GM12878 (cell line): ENCODE measurements at regions not wholly inside any gene's neighbourhood (a gene's known extent, or its start where the extent isn't known, plus 50 kb on each side); places are given as distances from the start of the nearest gene placed in this dataset.

Experiments used
- ATAC-seq: fragments of 200-7000 bp; cut with Tn5 transposase; 3 replicates; pipeline ENCODE4 v1.9.1; 2020; ENCODE audit warnings: mild to moderate bottlenecking, moderate library complexity
- BruUV-seq: library from RNA; stranded (reverse); fragments of 400-500 nt; replicated peaks from 2 replicates; lab custom pipeline; 2021; lab: Mats Ljungman, UMichigan
- CTCF ChIA-PET: fragments of 300-600 bp; sonication (Branson Sonifier 250); formaldehyde crosslinking; extraction: SDS; loops from one replicate; lab custom pipeline; 2021; ENCODE audit warnings: inconsistent platforms; lab: Yijun Ruan, JAX
- POLR2A ChIA-PET: fragments of 350-600 bp; formaldehyde crosslinking; extraction: SDS; loops from one replicate; lab custom pipeline; 2021; ENCODE audit warnings: inconsistent platforms; lab: Charles Lee
- RAD21 ChIA-PET: fragments of 300-600 bp; sonication (Branson Sonifier 250); formaldehyde crosslinking; loops from one replicate; lab custom pipeline; 2023; ENCODE audit warnings: antibody characterized with exemption; ENCODE audit not compliant: unreplicated experiment; lab: Charles Lee
- SMC1A ChIA-PET: fragments of 300-600 bp; sonication (Branson Sonifier 250); formaldehyde crosslinking; loops from one replicate; lab custom pipeline; 2023; ENCODE audit not compliant: unreplicated experiment, uncharacterized antibody; lab: Charles Lee
- DNase-seq: peaks from one replicate; pipeline ENCODE4 v3.0.0-alpha.2; 2011; ENCODE audit warnings: low read depth, low spot score
- FAIRE-seq: peaks from 3 replicates; lab custom pipeline; 2011; peaks lifted over from hg19 to GRCh38; lab: Jason Lieb, UNC
- H2AFZ ChIP-seq: 2 replicates; pipeline ENCODE4 v1.6.0; 2011; ENCODE audit warnings: low read depth, low read length, control low read depth; ENCODE audit not compliant: control insufficient read depth
- H3K27ac ChIP-seq: 2 replicates; pipeline ENCODE4 v1.5.1; 2011; ENCODE audit warnings: control low read depth; ENCODE audit not compliant: control insufficient read depth, insufficient read depth
- H3K27me3 ChIP-seq, 2 experiments: replicated peaks in 1 of 2; 2 replicates each; pipeline versions ENCODE4 v1.6.0 to v1.6.1; 2011; ENCODE audit warnings: low read length in 1 of 2; ENCODE audit not compliant: control insufficient read depth in 2 of 2, insufficient read depth in 2 of 2
- H3K36me3 ChIP-seq, 2 experiments: 2 replicates each; pipeline ENCODE4 v1.5.1; 2011; ENCODE audit warnings: low read length in 1 of 2; ENCODE audit not compliant: control insufficient read depth in 2 of 2, insufficient read depth in 2 of 2
- H3K4me1 ChIP-seq: 2 replicates; pipeline ENCODE4 v1.6.1; 2011; ENCODE audit warnings: mild to moderate bottlenecking, low read length, moderate library complexity, mixed read lengths; ENCODE audit not compliant: control insufficient read depth, insufficient read depth
- H3K4me2 ChIP-seq: 2 replicates; pipeline ENCODE4 v1.6.0; 2011; ENCODE audit warnings: control low read depth; ENCODE audit not compliant: control insufficient read depth, insufficient read depth
- H3K4me3 ChIP-seq: fragments of 200-600 bp; sonication (generic); 2 replicates; pipeline ENCODE4 v1.5.1; 2016
- H3K79me2 ChIP-seq: 2 replicates; pipeline ENCODE4 v1.6.0; 2011; ENCODE audit warnings: low read length; ENCODE audit not compliant: control insufficient read depth, insufficient read depth
- H3K9ac ChIP-seq: 2 replicates; pipeline ENCODE4 v1.8.0; 2011; ENCODE audit warnings: low read length, control low read depth, mixed read lengths; ENCODE audit not compliant: control insufficient read depth, insufficient read depth
- H3K9me3 ChIP-seq: replicated peaks from 3 replicates; pipeline ENCODE4 v1.5.1; 2011; ENCODE audit warnings: mild to moderate bottlenecking, low read length; ENCODE audit not compliant: control insufficient read depth, insufficient read depth
- H4K20me1 ChIP-seq: 2 replicates; pipeline ENCODE4 v1.6.0; 2011; ENCODE audit not compliant: control insufficient read depth, insufficient read depth
- E4F1 ChIP-seq: fragments of 450-650 bp; IDR thresholded peaks from 2 replicates; pipeline ENCODE4 v1.6.1; 2018; ENCODE audit warnings: borderline replicate concordance, mild to moderate bottlenecking; ENCODE audit not compliant: partially characterized antibody
- EGR1 ChIP-seq, 2 experiments: IDR thresholded peaks; 1 replicate in 1 of 2; 2 replicates in 1 of 2; pipeline ENCODE4 v1.6.1; 2011 to 2012; ENCODE audit warnings: low read depth in 2 of 2, low read length in 2 of 2, borderline replicate concordance in 1 of 2, mild to moderate bottlenecking in 1 of 2, moderate library complexity in 1 of 2
- IKZF1 ChIP-seq: fragments of 450-650 bp; conservative IDR thresholded peaks from 2 replicates; pipeline ENCODE4 v1.6.1; 2017; ENCODE audit warnings: antibody characterized with exemption, mild to moderate bottlenecking
- JUND ChIP-seq: IDR thresholded peaks from 2 replicates; pipeline ENCODE4 v1.6.1; 2012; ENCODE audit warnings: low read depth, mild to moderate bottlenecking, low read length, improper control_type of control experiment, moderate library complexity
- MEF2A ChIP-seq: IDR thresholded peaks from 2 replicates; pipeline ENCODE4 v1.6.1; 2011; ENCODE audit warnings: low read depth, mild to moderate bottlenecking, low read length, moderate library complexity; ENCODE audit not compliant: insufficient read depth
- SMC3 ChIP-seq: IDR thresholded peaks from 2 replicates; pipeline ENCODE4 v1.6.1; 2011; ENCODE audit warnings: low read length, improper control_type of control experiment, borderline replicate concordance
- ZNF217 ChIP-seq: fragments of 450-650 bp; IDR thresholded peaks from 2 replicates; pipeline ENCODE4 v1.6.1; 2017; ENCODE audit warnings: antibody characterized with exemption, mild to moderate bottlenecking
- in situ Hi-C: fragments of 300-500 bp; cut with MboI; formaldehyde crosslinking; loops from 9 replicates; pipeline ENCODE4 v1.14.3; 2018; ENCODE audit warnings: mixed read lengths
- intact Hi-C: fragments of 100-400 bp; cut with micrococcal nuclease; formaldehyde crosslinking; loops from one replicate; pipeline ENCODE4 v1.14.2; 2022; ENCODE audit not compliant: unreplicated experiment

GRCh38 chr9:93372391-93372790 is 79.1 kb upstream of the FAM120A start:
- DNase-seq (no peak), FAIRE-seq (no peak), ATAC-seq (no peak)
- POLR2A ChIA-PET: no interaction called here
- H4K20me1 ChIP-seq: no peaks in the 10 kb centered on the region
- no peaks in the 10 kb centered on the region for H3K27me3 ChIP-seq
- no peak overlapping the region for H3K4me2 ChIP-seq
- H3K4me3 ChIP-seq: no peak overlapping the region
- no peak overlapping the region for H3K9ac ChIP-seq
- RAD21 ChIA-PET: no interaction called here
- H3K9me3 ChIP-seq: no peaks in the 10 kb centered on the region
- no peaks in the 10 kb centered on the region for H3K79me2 ChIP-seq
- CTCF ChIA-PET: interaction anchor here (1.1 kb wide), 1 partner anchor 11 kb away, joined by 3 read pairs; no protein-coding TSS in a partner anchor
- BruUV-seq: no TSS peak
- SMC1A ChIA-PET: no interaction called here
- intact Hi-C loops: no loop called here
- no peak for TF ChIP-seq SMC3
- no peak for TF ChIP-seq JUND
- TF ChIP-seq E4F1: no peak
- no peak for TF ChIP-seq MEF2A
- TF ChIP-seq EGR1 (IDR thresholded peaks at IDR 0.05; ENCODE audit: borderline replicate concordance in 1 of 2, low read depth in 2 of 2, low read length in 2 of 2): no peak
- no peak for TF ChIP-seq ZNF217
- TF ChIP-seq IKZF1: no peak
- in situ Hi-C loops: no loop called here
- H3K4me1 ChIP-seq: no peaks in the 10 kb centered on the region
- H2AFZ ChIP-seq: no peak overlapping the region
- H3K27ac ChIP-seq: no peak overlapping the region
- H3K36me3 ChIP-seq: no peaks in the 10 kb centered on the region
